Heart left ventricle (tissue), 16 donors: ENCODE measurements at regions not wholly inside any gene's neighbourhood (a gene's known extent, or its start where the extent isn't known, plus 50 kb on each side); places are given as distances from the start of the nearest gene placed in this dataset.
"Not testable (repeated sequence)": the region's sequence is repeated elsewhere in the genome, so short reads cannot be mapped to it uniquely, and the experiment has no call there.

Experiments
- ATAC-seq, 4 donors: fragments of 200-7000 bp; cut with Tn5 transposase; one replicate each; pipeline ENCODE4 v1.9.1; 2020 to 2022; ENCODE audit warnings: moderate library complexity in 4 of 4, mild to moderate bottlenecking in 3 of 4, moderate number of reproducible peaks in 1 of 4
- DNase-seq, 5 donors: peaks; one replicate each; pipeline ENCODE4 v3.0.0-alpha.2; 2020
- H3K27ac ChIP-seq, 12 donors: fragments of 200-600 bp; sonication (generic) in 4 of 12; one replicate each; pipeline versions ENCODE4 v1.5.0 to v1.8.0; 2016 to 2022; ENCODE audit warnings: mild to moderate bottlenecking in 2 of 12
- H3K27me3 ChIP-seq, 9 donors: fragments of 200-600 bp; sonication (generic) in 2 of 9; one replicate each; pipeline versions ENCODE4 v1.5.1 to v1.8.0; 2016 to 2022; ENCODE audit warnings: mild to moderate bottlenecking in 3 of 9
- H3K36me3 ChIP-seq, 9 donors: fragments of 200-600 bp; sonication (generic) in 2 of 9; one replicate each; pipeline versions ENCODE4 v1.5.0 to v1.8.0; 2018 to 2022; ENCODE audit warnings: mild to moderate bottlenecking in 2 of 9
- H3K4me1 ChIP-seq, 12 donors: fragments of 200-600 bp; sonication (generic) in 4 of 12; one replicate each; pipeline versions ENCODE4 v1.5.0 to v1.8.0; 2016 to 2022; ENCODE audit warnings: mild to moderate bottlenecking in 3 of 12
- H3K4me3 ChIP-seq, 12 donors: fragments of 200-600 bp; sonication (generic) in 4 of 12; one replicate each; pipeline versions ENCODE4 v1.5.0 to v1.8.0; 2017 to 2022; ENCODE audit warnings: mild to moderate bottlenecking in 9 of 12, moderate library complexity in 4 of 12
- H3K9me3 ChIP-seq, 12 donors: fragments of 200-600 bp; sonication (generic) in 4 of 12; one replicate each; pipeline versions ENCODE4 v1.5.0 to v1.8.0; 2016 to 2022; ENCODE audit warnings: mild to moderate bottlenecking in 1 of 12
- POLR2A ChIP-seq, 2 donors: fragments of 450-650 bp; IDR thresholded peaks; one replicate each; pipeline ENCODE4 v1.6.1; 2017; ENCODE audit warnings: antibody characterized with exemption in 2 of 2, mild to moderate bottlenecking in 2 of 2, moderate library complexity in 2 of 2
- WGBS, 4 donors: extraction: QIAGEN DNeasy Blood & Tissue Kit in 2 of 4; methylation state at CpG; one replicate each; pipeline versions ENCODE4 v1.1.5 to v1.1.7; 2013 to 2018; 5-methylcytosine and 5-hydroxymethylcytosine counted together
- intact Hi-C, 10 donors: fragments of 100-400 bp; cut with DNase I; formaldehyde crosslinking; loops; one replicate each; pipeline versions ENCODE4 v1.11.1 to v1.14.2; 2022
- TF ChIP-seq, protein P1 (sequence below), 12 donors: fragments of 200-600 bp; sonication (generic) in 4 of 12; IDR thresholded peaks; one replicate each; pipeline versions ENCODE4 v1.5.0 to v1.8.0; 2018 to 2022; ENCODE audit warnings: antibody characterized with exemption in 12 of 12, mild to moderate bottlenecking in 5 of 12
- donor health status: ischemic (EF 13 %, LVEDD 7.1; RV severe dilation, severe dysfunction).
- donor health status: healthy with polysubstance abuse.
- donor health status: DM: no; HTN: yes; CAD: no.
- donor health status: DM: no; HTN: no; CAD: no.
- donor health status: ischemic (EF 25% LVEDD 6.9; RV normal size, moderate dysfunction).
- donor health status: ischemic (EF 25% LVEDD 5.7; RV mildly dilated, moderate dysfunction).
- donor health status: healthy.
- donor health status: DM: yes; HTN: yes; CAD: no.
- donor health status: ischemic (EF 35%, LVEDD 5.7; RV mildly dilated, moderate dysfunction).
- donor health status: nonischemic (EF 11% LVEDD 7.7; RV severe dilation, severe dysfunction).
- donor health status: DM: yes; HTN: yes; CAD: no.
- donor health status: PGD.
- donor health status: ischemic (EF 29% LVEDD 5.4; RV normal size, mild dysfunction).
- donor health status: nonischemic (EF 23%, LVEDD 6.1; RV moderate dilation, normal function).

DNA sequence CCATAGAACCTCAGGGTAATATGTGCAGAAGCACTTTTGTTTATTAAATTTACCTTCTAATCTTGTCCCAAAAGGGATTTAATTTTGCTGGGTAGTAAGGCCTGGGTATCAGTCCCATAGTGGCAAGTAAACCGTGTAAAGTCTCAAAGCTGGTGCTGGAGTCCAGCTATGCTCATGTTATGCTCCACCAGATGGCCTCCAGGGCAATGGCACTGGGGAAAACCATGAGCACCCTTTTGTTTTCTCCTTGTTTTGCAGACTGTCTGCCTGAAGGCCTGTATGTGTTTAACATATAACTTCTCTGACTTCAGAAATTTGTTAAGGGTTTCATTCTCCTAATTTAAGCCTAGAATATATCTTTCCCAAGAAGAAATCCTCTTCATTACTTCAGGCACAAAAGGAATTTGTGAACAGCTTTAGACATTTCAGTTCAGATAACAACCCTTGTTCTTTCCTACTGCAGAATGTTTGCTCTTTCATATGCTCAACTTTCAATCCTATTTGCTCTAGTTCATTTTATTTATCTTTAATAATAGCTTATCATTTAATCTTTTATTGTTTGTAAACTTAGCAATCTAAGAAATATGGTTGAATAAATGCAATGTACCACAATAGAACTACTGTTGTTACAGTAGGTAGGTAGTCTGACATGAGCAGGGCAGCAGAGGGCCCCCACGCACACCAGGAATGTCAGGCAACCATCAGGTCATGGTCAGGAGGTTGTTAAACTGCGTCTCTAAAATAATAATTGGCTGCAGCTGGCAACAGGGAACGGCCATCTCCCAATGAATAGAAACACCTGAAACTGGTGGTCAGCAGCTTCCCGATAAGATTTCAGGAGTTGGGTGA lies 162.8 kb downstream of the TENT5A start:
- TF ChIP-seq, protein P1, sequence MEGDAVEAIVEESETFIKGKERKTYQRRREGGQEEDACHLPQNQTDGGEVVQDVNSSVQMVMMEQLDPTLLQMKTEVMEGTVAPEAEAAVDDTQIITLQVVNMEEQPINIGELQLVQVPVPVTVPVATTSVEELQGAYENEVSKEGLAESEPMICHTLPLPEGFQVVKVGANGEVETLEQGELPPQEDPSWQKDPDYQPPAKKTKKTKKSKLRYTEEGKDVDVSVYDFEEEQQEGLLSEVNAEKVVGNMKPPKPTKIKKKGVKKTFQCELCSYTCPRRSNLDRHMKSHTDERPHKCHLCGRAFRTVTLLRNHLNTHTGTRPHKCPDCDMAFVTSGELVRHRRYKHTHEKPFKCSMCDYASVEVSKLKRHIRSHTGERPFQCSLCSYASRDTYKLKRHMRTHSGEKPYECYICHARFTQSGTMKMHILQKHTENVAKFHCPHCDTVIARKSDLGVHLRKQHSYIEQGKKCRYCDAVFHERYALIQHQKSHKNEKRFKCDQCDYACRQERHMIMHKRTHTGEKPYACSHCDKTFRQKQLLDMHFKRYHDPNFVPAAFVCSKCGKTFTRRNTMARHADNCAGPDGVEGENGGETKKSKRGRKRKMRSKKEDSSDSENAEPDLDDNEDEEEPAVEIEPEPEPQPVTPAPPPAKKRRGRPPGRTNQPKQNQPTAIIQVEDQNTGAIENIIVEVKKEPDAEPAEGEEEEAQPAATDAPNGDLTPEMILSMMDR (IDR thresholded peaks at IDR 0.05): peak in 2 of 12 donors; percentile 6 to 16
- TF ChIP-seq POLR2A (IDR thresholded peaks at IDR 0.05): no peak

DNA sequence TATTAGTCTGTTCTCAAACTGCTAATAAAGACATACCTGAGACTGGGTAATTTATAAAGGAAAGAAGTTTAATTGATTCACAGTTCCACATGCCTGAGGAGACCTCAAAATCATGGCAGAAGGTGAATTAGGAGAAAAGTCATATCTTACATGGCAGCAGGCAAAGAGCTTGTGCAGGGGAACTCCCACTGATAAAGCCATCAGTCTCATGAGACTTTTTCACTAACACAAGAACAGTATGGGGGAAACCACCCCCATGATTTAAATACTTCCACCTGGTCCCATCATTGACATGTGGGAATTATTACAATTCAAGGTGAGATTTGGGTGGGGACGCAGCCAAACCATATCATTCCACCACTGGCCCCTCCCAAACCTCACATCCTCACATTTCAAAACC lies 166.8 kb downstream of the TENT5A start:
- H3K9me3 ChIP-seq: peaks cover 0 to 13% (median 0%) of the 10 kb centered on the region in 12 donors
- H3K4me1 ChIP-seq, H3K27ac ChIP-seq, intact Hi-C loops, H3K27me3 ChIP-seq, ATAC-seq, DNase-seq, H3K36me3 ChIP-seq, H3K4me3 ChIP-seq: not testable (repeated sequence)
- WGBS, 4 donors: 55 to 100% (median 89%) methylated on average over 1 of the region's 1 CpG

More for the DNA sequence above, 162.8 kb downstream of the TENT5A start:
- WGBS, 4 donors: 54 to 65% (median 60%) methylated on average over 5 of the region's 5 CpGs
- Histone ChIP-seq H3K27ac (no peak overlapping the region), H3K4me1 (peaks cover 0 to 4% (median 0%) of the 10 kb centered on the region in 12 donors), H3K36me3 (no peaks in the 10 kb centered on the region), H3K9me3 (peaks cover 0 to 4% (median 0%) of the 10 kb centered on the region in 12 donors), H3K4me3 (no peak overlapping the region), H3K27me3 (no peaks in the 10 kb centered on the region)
- ATAC-seq: peak in 2 of 4 donors; percentile 50 to 52
- DNase-seq: peak in 1 of 5 donors; percentile 28
- intact Hi-C loops: loop anchor here in 2 of 10 donors (2.0 to 10.0 kb wide), 2 partner anchors 155 to 161 kb away; no protein-coding TSS in a partner anchor

DNA sequence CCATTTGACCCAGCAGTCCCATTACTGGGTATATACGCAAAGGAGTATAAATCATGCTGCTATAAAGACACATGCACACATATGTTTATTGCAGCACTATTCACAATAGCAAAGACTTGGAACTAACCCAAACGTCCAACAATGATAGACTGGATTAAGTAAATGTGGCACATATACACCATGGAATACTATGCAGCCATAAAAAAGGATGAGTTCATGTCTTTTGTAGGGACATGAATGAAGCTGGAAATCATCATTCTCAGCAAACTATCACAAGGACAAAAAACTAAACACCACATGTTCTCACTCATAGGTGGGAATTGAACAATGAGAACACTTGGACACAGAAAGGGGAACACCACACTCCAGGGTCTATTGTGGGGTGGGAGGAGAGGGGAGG lies 168.3 kb downstream of the TENT5A start:
- H3K9me3 ChIP-seq: peaks cover 0 to 13% (median 0%) of the 10 kb centered on the region in 12 donors
- H3K27me3 ChIP-seq, DNase-seq, H3K36me3 ChIP-seq, H3K4me3 ChIP-seq, H3K27ac ChIP-seq, H3K4me1 ChIP-seq, intact Hi-C loops, ATAC-seq: not testable (repeated sequence)
- WGBS, 4 donors: 69 to 76% (median 74%) methylated on average over 2 of the region's 2 CpGs

DNA sequence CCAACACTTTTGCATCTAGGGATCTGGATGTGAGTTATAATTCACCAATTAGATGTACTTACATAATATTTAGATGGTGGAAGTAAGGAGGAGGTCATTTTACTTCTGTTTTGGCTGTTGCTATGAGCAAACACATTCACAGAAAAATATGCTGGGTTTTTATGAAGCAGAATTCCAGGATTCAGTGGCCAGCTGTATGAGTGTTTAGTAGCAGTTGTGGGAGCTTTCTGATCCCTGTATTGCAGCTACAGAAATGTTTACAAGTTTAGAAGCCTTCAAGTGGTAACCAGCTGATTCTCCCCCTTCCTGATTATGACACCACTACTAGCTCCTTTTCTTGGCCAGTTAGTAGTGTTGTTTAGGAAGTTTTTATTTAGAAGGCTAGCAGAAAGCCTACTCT lies 177.0 kb downstream of the TENT5A start:
- H3K27ac ChIP-seq: peak overlapping the region in 2 of 12 donors; percentile 1 to 14
- ATAC-seq: no peak
- no peak for DNase-seq

DNA sequence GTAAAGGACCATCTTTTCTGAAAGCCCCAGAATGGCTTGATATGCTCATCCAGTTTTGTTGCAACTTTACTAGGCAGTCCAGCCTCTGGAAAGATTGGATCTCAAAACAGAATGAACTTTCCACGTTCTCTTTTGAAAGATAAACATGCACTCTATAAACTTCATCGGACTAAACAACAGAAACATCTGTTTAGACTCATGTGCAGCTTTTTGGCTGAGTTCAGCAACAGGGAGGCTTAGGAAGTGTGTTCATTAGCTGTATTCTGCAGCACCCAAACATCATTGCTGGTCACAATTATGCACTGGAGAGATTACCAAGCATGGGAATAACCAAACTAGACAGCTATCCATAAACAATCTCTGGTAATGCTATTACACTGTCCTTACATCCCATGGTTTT lies 180.5 kb downstream of the TENT5A start:
- TF ChIP-seq, protein P1 (IDR thresholded peaks at IDR 0.05): no peak
- no peak for TF ChIP-seq POLR2A (IDR thresholded peaks at IDR 0.05)
- Histone ChIP-seq H3K4me3 (no peak overlapping the region), H3K27ac (no peak overlapping the region), H3K27me3 (no peaks in the 10 kb centered on the region), H3K9me3 (no peaks in the 10 kb centered on the region), H3K4me1 (peaks cover 0 to 17% (median 2%) of the 10 kb centered on the region in 12 donors), H3K36me3 (no peaks in the 10 kb centered on the region)
- WGBS, 4 donors: 16 to 35% (median 24%) methylated on average over 2 of the region's 2 CpGs
- intact Hi-C loops: no loop called here
- ATAC-seq (peak in 1 of 4 donors; percentile 22), DNase-seq (no peak)

More for the DNA sequence above, 177.0 kb downstream of the TENT5A start:
- H3K4me3 ChIP-seq: no peak overlapping the region
- intact Hi-C loops: no loop called here
- no peaks in the 10 kb centered on the region for H3K27me3 ChIP-seq
- no peak for TF ChIP-seq POLR2A (IDR thresholded peaks at IDR 0.05)
- TF ChIP-seq, protein P1 (IDR thresholded peaks at IDR 0.05): no peak
- no peaks in the 10 kb centered on the region for H3K36me3 ChIP-seq
- peaks cover 0 to 17% (median 2%) of the 10 kb centered on the region in 12 donors for H3K4me1 ChIP-seq
- H3K9me3 ChIP-seq: no peaks in the 10 kb centered on the region
